HG03025 (cell line): ENCODE measurements at regions not wholly inside any gene's neighbourhood (a gene's known extent, or its start where the extent isn't known, plus 50 kb on each side); places are given as distances from the start of the nearest gene placed in this dataset.
"Not testable (repeated sequence)": the region's sequence is repeated elsewhere in the genome, so short reads cannot be mapped to it uniquely, and the experiment has no call there.

ENCODE experiments used
- ATAC-seq: cut with Tn5 transposase; IDR thresholded peaks from one replicate; pipeline ENCODE4 v1.9.1; 2021; ENCODE audit warnings: mild to moderate bottlenecking, moderate library complexity; ENCODE audit not compliant: unreplicated experiment, low FRiP score

DNA sequence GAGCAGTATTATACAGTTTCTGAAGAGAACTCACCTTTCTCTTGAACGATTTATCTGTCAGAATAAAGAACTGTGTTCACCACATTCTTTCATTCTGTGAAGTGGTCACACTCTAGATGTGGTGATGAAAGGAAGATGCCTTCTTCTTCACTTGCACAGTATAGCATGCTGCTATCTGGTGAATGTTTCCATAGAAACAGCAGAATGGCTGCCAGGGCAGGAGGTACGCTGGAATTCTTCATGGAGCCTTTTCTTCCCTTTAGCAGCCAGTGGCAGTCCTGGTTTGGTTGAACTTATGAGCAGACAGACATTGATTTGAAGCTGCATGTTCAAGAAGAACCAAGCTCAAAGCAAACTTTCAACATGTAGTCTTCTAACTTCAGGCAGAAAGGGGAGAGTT is 1157.9 kb upstream of the LRRTM1 start:
- ATAC-seq = no peak

DNA sequence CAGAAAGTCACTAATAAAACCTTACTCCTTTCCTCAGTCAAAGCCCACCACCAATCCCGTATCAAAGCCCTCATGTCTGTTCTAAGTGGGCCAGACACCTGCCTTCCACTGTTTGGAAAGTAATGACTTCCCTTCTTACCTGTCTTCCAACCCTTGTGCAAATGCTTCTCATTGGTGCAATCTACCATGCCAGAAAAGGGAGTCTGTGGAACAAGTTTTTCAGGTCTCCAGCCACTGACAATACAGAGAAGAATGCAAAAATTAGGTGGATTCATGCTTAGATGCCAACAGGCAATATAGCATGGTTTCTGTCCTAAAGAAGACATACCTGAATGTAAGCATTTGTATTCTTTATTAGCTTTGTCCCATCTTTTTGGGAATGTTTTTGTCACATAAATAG is 1140.6 kb upstream of the LRRTM1 start:
- ATAC-seq = no peak

DNA sequence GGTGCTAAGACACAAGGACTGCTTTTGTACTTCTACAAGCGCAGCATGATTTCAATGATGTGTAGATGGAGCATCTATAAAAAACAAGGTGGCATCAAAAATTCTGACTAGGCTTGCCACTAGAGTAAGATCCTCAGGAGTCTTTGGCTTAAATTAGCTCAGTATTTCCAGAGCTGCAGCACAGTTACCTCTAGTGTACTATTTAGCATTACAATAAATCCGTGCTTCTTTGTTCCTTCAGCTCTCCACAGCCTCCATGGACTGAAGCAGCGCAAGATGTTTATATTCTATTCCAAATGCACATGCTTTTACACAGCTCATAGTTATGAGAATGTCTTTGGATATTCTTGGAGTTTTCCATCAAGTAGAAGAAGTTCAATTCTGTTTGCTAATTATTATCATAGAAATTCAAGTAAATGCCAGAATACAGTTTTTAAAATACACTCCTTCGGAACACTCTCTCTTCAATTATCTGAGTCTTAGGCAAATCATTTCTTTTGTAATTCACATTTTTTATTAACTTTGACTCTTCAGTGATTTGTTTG is 1133.0 kb upstream of the LRRTM1 start:
- ATAC-seq = no peak

DNA sequence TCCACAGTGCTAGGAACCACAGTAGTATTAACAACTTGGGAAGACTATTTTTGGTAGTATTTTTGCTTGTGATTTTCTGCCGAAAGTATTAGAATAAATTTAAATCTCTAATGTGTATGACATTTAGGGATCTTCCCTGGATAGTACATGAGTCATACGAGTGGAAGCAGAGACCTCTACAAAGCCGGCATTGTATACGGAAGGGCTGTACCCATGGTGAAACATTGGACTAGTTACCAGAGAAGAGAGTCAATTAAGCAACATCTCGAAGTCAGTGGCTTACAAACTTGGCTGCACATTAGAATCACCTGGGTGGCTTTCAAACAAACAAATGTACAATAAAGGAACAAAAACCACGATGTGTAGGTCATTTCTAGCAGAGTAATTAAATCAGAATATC is 1131.7 kb upstream of the LRRTM1 start:
- no peak for ATAC-seq

DNA sequence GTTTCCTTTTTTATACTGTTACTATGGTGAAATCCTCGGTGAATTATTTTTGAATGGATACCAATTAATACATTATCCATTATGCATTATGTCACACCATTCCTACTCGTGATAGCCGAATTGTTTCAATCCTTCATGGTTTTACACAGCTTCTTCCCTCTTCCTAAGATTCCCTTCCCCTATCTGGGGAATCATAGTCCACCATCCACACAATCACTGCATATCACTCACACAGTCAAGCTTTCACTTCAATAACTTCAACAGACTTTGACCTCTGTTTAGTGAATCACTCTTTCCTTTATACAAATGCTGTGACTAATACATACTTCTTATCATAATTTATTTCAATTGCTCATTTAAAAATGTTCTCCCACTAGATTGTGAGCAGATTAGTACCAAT is 1108.1 kb upstream of the LRRTM1 start:
- ATAC-seq = no peak

DNA sequence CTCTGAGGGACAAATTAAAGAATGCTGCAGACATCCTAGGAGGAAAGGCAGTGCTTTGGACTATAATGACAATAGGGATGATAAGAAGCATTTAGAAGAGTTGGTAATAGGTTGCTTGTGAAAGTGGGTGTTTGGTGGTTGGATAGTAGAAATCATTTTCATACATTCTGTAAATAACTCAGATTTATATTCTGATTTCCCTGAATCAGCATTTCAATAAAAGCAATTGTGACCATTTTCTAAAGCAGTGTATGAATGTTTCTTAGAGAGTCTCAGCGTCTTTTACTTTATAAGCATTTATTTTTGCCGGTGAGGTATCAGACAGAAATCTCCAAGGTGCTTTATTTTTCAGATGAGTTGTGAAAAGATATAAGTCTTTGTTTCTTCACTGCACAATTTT is 1099.0 kb upstream of the LRRTM1 start:
- no peak for ATAC-seq

DNA sequence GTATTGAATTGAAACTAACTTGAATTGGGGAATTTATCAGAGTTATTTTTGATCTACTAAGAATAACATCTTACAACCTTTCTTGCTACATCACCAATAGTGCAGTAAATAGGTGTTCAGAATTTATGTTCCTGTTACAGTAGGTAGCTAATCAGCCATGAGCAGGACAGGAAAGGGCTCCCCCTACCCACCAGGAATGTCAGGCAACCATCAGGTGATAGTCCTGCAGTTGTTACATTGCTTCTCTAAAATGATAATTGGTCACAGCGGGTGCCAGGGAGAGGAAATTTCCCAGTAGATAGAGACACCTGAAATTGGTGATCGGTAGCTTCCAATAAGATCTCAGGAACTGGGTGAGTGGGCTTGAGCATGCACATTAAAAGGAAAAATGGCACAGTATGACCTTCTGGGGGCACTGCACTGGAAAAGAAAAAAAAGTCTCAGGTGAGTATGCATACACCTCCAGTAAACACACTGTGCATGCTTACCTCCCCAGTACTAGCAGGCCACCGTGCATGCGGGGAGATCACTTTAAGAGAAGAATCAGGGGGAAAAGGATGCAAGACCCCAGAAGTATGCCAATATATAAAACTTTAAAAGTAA is 1092.0 kb upstream of the LRRTM1 start:
- no peak for ATAC-seq

DNA sequence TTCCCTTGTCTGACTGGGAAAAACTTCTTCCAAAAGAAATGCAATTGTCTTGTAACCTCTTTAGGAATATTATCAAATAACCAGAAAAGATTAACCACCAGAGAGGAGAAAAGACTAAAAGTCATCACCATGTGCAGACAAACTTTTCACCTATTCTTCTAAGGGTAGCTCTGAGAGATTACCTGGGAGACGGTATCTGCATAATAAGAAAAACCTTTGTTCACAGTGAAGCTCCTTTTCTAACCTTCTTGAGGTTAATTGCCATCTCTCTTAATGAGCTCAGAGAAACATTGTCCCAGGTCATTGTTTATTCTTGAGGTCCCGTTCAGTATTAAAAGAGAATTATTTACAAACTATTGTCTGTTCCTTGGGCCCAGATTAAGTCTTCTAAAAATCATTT is 1091.2 kb upstream of the LRRTM1 start:
- ATAC-seq = no peak

DNA sequence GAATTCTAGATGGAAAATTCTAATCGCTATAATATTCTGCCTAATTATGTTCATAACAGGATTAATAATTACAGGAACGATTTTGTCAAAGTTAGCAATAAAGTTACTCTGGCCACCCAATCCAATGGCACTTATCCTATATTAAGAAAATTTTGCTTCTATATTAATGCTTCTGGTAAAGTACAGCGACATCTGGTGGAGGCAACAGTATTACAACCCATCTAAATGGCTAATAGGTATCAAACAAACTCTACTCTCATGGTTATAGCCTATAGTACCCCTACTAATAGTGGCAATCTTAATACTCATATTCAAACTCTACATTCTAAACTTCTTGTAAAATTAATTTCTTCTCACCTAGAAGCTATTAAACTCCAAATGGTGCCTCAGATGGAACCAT is 1084.7 kb upstream of the LRRTM1 start:
- ATAC-seq = no peak

DNA sequence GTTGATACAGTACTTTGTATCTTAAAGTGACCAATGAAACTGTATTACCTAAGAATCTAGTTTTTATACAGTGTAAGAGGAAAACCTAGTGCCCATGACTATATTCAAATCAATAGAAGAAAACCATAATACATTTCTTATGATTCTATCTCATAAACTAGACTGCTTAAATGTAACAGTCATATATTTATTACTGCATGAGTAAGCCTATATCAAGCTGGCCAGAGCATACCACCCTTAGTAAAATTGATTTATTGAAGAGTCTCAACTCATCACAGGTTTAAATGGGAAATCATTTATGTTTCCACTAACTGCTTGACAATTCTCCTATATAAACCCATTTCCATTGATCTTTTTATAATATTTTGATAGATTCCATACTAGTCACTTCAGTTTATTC is 1059.2 kb upstream of the LRRTM1 start:
- ATAC-seq = no peak

DNA sequence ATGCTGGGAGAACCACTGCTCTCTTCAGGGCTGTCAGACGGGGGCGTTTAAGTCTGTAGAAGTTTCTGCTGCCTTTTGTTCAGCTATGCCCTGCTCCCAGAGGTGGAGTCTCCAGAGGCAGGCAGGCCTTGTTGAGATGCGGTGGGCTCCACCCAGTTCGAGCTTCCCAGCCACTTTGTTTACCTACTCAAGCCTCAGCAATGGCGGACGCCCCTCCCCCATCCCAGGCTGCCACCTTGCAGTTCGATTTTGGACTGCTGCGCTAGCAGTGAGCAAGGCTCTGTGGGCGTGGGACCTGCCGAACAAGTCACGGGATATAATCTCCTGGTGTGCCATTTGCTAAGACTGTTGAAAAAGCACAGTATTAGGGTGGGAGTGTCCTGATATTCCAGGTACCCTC is 1057.9 kb upstream of the LRRTM1 start:
- not testable (repeated sequence) for ATAC-seq

DNA sequence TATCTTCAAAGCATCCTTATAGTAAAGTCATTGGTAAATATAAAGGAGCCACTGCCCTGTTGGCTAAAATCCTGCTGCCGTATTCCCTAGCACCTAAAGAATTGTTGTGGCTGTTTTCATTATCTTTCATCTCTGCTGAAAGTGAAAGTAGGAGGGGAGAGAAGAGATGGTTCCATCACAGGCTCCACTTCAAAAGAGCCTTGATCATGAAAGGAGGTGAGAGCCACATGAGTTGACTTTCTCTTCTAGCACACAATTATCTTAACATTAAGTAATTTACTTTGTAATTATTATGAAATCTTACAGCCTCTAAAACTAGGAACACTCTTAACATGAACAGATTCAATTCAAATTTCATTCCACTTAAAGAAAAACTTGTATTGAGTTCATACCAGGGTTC is 1050.9 kb upstream of the LRRTM1 start:
- no peak for ATAC-seq

DNA sequence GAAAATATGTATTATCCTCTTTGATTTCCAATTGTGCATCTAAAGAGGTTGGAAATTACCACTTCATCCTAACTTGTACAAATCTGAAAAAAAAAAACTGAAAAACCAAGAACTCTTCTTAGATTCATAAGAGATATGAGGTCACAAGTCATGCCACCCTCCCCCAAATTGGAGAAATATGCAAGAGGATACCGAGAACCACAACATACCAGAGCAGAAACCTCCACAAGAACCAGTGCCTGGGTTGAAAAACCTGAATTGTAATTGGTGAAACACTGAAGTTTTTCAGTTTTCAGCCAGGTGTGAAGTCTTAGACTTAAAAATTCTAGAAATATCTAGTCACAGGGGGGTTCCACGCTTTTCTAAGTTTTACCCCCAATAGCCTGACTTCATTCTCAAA is 1029.5 kb upstream of the LRRTM1 start:
- ATAC-seq = no peak

DNA sequence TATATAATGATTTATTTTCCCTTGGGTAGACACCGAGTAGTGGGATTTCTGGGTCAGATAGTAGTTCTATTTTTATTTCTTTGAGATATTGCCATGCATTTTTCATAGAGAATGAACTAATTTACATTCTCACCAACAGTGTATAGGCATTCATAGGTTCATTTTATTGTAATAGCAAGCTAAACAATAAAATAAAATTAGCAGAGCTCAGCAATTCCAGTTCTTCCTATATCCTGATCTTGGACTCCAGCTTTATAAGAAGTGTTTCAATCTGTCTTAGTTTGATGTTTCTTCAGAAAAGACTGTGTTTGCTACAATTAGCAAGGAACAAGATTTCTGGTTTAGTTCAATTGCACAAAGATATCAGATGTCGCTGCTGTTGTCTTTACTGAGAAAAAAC is 1024.4 kb upstream of the LRRTM1 start:
- ATAC-seq = no peak

DNA sequence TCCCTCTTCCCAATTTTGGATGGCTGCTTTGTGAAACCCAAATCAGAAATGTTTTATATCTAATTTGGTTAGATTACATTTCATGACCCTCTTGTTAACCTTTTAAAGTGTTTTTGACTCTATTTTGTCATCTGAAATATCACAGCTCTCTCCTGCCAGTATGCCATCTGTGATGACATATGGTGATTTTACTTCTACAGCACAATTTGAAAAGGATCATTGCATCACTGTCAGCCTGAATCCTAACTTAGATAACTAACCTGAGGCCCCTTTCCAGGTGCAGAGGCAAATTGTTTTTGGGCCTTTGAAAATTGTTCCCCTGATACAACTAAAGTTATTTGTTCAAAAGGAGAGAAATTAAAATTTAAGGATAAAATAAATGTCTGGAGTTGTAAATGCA is 1023.4 kb upstream of the LRRTM1 start:
- ATAC-seq = no peak

DNA sequence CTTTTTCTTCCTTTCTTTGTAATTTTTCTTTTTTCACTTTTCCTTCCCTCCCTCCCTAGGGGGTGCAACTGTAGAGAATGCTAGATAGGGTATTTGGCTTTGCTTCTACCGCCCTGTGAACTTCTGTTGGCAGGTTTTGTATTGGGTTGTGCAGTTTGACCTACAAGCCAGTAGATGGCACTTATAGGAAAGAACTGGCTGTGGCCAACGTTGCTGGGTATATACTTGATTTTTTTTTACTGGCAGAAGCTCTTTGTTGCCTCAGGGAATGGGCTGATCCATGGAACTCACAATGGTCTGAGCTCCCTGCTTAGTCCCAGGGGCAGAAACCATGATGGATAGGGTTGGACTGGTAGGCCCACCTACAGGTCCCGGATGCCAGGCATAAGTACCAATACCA is 1019.5 kb upstream of the LRRTM1 start:
- ATAC-seq = no peak

DNA sequence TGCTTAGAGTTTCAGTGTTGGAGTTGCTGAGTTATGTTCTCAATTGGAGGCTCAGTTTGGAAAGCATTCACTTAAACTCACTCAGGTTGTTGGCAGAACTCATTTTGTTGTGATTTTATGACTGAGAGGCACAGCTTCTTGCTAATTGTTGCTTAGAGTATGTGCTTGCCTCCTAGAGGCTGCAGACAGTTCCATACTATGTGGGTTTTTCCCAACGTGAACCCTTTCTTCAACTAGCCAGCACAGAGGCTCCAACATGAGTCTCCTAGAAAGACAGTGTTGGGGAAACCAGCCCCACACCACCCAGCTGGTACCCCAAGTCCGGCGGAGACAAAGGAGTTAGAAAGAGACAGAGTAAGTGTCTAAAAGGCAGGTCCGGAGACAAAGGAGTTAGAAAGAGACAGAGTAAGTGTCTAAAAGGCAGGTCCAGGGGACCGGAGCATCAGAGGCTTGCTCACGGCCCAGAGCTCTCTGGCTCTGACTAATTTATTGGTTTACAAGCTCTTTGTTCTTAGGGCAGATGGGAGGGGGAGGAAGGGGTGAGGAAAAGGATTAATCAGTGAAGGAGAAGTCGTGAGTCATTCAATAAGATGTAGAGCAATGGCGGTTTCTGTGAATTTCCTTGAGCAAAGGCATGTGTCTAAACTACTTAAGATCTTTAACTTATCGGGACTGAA is 999.7 kb upstream of the LRRTM1 start:
- no peak for ATAC-seq

DNA sequence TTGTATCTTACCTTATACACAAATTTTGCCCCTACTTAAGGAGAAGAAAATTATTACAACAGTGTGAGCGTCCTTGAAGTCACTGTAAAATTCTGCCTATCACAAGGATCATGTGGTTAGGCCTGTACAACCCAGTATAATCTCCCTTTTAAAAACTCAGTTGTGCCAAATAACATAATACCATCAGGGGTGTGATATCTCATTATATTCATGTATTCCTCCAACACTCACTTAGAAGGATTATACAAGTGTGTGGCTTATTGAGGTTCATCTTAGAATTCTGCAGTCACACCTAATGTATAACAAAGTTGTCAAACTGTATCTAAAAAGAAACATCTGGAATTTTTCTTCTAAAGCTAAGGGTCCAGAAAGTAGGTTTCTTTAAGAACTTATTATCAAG is 998.8 kb upstream of the LRRTM1 start:
- ATAC-seq = no peak

DNA sequence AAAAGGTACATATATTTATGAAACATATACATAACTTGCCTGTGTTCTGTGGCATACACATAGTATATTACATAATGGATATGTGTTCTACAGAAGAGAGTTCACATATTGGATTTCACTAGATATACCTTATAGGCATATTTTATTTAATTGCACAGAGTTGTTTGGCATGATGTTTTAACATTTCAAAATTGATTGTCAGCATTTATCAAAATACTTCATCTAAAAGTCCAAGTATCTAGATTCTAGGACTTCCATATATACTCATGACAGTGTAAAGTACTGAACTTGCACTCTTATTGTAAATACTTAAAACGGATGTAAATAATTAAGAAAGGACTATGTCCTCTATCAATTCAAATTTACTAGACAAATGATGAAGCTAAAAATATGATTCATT is 995.3 kb upstream of the LRRTM1 start:
- no peak for ATAC-seq

DNA sequence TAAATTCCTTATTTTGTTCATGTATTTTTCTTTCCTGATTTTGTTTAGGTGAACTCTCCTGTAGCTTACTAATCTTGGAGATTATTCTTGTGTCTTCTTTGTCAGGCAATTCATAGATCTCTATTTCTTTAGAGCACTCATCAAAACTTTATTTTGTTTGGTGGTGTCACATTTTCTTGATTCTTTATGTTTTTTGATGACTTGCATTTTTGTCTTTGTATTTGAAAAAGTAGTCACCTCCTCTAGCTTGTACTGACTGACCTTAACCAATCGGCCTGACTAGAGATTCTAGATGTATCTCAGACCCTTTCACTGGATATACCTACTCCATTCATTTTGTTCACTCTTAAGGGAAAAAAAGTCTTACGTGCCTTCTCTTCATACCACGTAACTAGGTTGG is 986.3 kb upstream of the LRRTM1 start:
- ATAC-seq = no peak

DNA sequence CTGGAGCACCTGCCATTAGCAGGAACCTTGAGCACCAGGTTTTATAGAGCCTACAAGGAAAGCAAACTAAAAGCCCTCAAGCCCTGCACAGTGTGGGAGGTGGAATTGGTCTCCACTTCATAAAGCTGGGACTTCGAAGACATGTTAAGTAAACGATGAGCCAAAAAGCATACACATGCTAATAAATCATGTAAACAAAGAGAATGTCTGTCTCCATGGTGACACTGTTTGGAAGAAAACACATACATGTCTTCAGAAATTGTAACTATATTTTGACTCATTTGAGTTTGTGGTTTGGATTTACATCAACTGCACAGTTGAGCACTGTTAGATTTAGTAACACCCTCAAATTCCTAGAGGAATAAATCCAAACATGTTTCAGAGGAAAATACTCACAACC is 978.5 kb upstream of the LRRTM1 start:
- ATAC-seq = no peak

DNA sequence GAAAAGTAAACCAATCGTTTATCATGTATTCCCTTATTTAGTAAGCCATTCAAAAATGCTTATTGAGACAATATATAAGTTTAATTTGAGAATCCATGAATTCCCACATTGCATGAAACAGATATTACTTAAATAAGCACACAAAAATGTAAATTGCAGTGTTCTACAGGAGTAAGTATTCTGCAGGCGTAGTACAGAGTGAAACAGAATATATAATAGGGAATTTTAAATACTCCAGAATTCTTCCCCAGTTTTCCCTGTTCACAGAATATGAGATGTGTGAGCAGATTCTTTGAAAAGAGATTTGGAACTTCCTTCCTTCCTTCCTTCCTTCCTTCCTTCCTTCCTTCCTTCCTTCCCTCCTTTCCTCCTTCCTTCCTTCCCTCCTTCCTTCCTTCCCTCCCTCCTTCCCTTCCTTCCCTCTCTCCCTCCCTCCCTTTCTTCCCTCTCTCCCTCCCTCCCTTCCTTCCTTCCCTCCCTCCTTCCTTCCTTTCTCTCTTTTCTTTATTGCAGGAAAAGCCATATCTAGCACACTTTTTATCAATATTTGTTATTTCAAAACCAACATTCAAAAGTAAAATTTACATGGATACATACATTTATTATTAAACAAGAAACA is 977.7 kb upstream of the LRRTM1 start:
- no peak for ATAC-seq
